ENCODE measurements at regions not wholly inside any gene's neighbourhood (a gene's known extent, or its start where the extent isn't known, plus 50 kb on each side); places are given as distances from the start of the nearest gene placed in this dataset.

- TF ChIP-seq POLR2A (IDR thresholded peaks at IDR 0.05) (no peak), CTCF (IDR thresholded peaks at IDR 0.05) (no peak)
These were observed 1189.1 kb downstream of the CDH9 start for GRCh38 chr5:25849270-25849669.
